OCI-LY7 (cell line): ENCODE measurements at regions not wholly inside any gene's neighbourhood (a gene's known extent, or its start where the extent isn't known, plus 50 kb on each side); places are given as distances from the start of the nearest gene placed in this dataset.

ENCODE experiments used
- EZH2phosphoT487 ChIP-seq: fragments of 200-600 bp; sonication (generic); IDR thresholded peaks from 2 replicates; pipeline ENCODE4 v1.6.1; 2018; ENCODE audit warnings: low read depth, borderline replicate concordance, mild to moderate bottlenecking, mixed run types, antibody characterized with exemption, low read length, moderate library complexity, mixed read lengths
- TF ChIP-seq, protein P1 (sequence below): fragments of 200-600 bp; sonication (generic); conservative IDR thresholded peaks from 2 replicates; pipeline ENCODE4 v1.5.1; 2014; ENCODE audit warnings: mild to moderate bottlenecking, antibody characterized with exemption, low read length, moderate library complexity, mixed read lengths

DNA sequence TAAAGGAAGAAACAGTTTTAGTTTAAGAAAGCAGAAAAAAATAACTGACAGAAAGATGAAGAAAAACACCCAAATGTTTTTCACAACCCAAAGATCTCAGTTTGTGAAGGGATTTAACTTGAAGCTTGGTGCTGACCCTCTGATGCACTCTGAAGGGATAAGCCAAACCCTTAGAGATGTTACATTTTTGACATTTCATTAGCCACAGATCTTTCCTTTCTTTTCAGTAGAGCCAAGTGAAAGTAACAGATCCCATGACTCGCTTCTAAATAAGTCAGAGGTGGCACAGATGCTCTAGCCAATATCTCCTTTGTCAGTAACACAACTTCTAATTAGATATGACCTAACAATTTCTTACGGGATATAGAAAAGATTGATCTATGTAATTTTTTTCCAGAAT, 394.5 kb upstream of the EDIL3 start:
- TF ChIP-seq EZH2phosphoT487 = no peak
- TF ChIP-seq, protein P1, sequence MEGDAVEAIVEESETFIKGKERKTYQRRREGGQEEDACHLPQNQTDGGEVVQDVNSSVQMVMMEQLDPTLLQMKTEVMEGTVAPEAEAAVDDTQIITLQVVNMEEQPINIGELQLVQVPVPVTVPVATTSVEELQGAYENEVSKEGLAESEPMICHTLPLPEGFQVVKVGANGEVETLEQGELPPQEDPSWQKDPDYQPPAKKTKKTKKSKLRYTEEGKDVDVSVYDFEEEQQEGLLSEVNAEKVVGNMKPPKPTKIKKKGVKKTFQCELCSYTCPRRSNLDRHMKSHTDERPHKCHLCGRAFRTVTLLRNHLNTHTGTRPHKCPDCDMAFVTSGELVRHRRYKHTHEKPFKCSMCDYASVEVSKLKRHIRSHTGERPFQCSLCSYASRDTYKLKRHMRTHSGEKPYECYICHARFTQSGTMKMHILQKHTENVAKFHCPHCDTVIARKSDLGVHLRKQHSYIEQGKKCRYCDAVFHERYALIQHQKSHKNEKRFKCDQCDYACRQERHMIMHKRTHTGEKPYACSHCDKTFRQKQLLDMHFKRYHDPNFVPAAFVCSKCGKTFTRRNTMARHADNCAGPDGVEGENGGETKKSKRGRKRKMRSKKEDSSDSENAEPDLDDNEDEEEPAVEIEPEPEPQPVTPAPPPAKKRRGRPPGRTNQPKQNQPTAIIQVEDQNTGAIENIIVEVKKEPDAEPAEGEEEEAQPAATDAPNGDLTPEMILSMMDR = no peak
